ENCODE measurements at regions not wholly inside any gene's neighbourhood (a gene's known extent, or its start where the extent isn't known, plus 50 kb on each side); places are given as distances from the start of the nearest gene placed in this dataset.

DNA sequence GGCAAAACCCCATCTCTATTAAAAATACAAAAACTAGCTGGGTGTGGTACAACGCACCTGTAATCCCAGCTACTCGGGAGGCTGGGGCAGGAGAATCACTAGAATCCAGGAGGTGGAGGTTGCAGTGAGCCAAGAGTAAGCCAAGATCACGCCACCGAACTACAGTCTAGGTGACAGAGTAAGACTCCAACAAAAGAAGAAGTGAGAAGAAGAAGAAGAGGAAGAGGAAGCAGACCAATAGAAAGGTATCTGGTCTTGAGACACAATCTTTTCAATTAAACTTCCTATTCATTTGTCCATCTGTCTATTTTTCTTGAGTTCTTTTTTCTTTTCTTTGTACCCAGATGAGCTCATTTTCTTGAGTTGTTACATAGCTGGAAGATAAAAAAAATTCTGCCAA is 55.7 kb upstream of the ACADM start:
- no peak overlapping the region for H3K4me3 ChIP-seq
- 27 to 100% (median 79%) methylated on average over 2 to 4 of the region's 4 CpGs; no CpG with 5 or more reads in 3 of the 10 experiments for WGBS, 10 experiments
- H3K27ac ChIP-seq: no peak overlapping the region
- in situ Hi-C loops (cut with MboI; ENCODE audit: low pct_unique_long_range_greater_than_20kb in 2 of 9, low sequenced_read_pairs in 9 of 9, unreplicated experiment in 9 of 9): no loop called here
- peaks cover 0 to 10% of the 10 kb centered on the region in 2 donors for H3K4me1 ChIP-seq (replicated peaks in 1 of 2)
- no peak for ATAC-seq (replicated peaks in 6 of 8)

DNA sequence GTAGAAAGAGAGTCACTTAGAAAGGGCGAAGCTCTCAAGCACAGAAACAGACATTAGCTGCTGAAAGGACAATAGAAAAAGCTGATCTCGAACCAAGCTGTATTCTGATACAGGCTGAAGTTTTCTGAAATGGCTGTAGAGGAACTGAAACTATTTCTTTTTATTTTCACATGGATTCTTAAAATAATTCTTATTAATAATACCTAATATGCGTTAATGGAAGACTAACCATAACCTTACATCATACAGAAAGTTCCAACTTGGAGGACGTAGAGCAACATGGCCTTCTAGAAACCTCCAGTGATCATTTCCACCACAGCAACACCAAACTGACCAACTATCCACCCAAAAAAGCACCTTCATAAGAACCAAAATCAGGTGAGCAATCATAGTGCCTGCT is 52.8 kb upstream of the ACADM start:
- in situ Hi-C loops (cut with MboI; ENCODE audit: low pct_unique_long_range_greater_than_20kb in 2 of 9, low sequenced_read_pairs in 9 of 9, unreplicated experiment in 9 of 9): no loop called here
- Histone ChIP-seq H3K4me1 (replicated peaks in 1 of 2) (peaks cover 0 to 19% of the 10 kb centered on the region in 2 donors), H3K4me3 (no peak overlapping the region), H3K27ac (no peak overlapping the region)
- WGBS, 10 experiments: 49 to 100% (median 87%) methylated on average over 1 to 4 of the region's 4 CpGs
- ATAC-seq (replicated peaks in 6 of 8): no peak

DNA sequence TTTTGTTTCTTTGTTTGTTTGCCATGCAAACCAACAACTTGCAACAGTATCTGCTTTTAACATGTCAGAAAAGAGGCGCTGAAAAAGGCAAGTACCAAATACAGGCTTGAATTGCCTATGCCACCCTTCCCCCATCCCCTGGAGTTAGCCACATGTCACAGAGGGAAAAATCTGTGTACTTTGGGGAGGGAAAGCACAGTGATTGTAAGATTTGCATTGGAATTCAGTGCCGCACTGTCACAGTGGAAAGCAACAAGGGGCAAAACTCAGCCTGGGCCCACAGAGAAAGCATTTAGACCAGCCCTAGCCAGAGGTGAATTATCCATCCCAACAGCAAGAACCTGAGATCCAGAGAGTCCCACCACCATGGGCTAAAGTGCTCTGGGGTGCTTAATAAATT is 52.4 kb upstream of the ACADM start:
- in situ Hi-C loops (cut with MboI; ENCODE audit: low pct_unique_long_range_greater_than_20kb in 2 of 9, low sequenced_read_pairs in 9 of 9, unreplicated experiment in 9 of 9): no loop called here
- WGBS, 10 experiments: 77 to 100% (median 86%) methylated on average over 1 to 2 of the region's 2 CpGs; no CpG with 5 or more reads in 5 of the 10 experiments
- no peak overlapping the region for H3K27ac ChIP-seq
- no peak for ATAC-seq (replicated peaks in 6 of 8)
- H3K4me1 ChIP-seq (replicated peaks in 1 of 2): peaks cover 0 to 19% of the 10 kb centered on the region in 2 donors
- no peak overlapping the region for H3K4me3 ChIP-seq

GRCh38 chr1:75672528-75673393 is 51.7 kb upstream of the ACADM start:
- peaks cover 0 to 19% of the 10 kb centered on the region in 2 donors for H3K4me1 ChIP-seq (replicated peaks in 1 of 2)
- no peak overlapping the region for H3K27ac ChIP-seq
- WGBS, 10 experiments: 0 to 100% (median 69%) methylated on average over 1 to 3 of the region's 3 CpGs; no CpG with 5 or more reads in 5 of the 10 experiments
- in situ Hi-C loops (cut with MboI; ENCODE audit: low pct_unique_long_range_greater_than_20kb in 2 of 9, low sequenced_read_pairs in 9 of 9, unreplicated experiment in 9 of 9): no loop called here
- ATAC-seq (replicated peaks in 6 of 8): peak in 7 of 8 experiments; percentile 22 to 96 (median 48)
- H3K4me3 ChIP-seq: no peak overlapping the region

DNA sequence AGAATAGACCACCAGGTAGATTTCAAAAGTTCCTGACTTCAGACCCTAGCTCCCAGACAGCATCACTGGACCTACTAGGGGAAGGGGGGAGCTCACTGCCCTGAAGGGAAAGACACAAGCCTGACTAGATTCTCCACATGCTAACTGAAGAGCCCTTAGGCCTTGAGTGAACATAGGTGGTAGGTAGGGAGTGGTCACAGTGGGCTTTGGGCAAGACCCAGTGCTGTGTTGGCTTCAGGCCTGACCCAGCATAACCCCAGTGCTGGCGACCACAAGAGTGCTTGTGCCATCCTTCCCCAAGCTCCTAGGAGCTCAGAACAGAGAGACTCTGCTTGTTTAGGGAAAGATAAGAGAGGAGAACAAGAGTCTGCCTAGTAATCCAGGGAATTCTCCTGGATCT is 51.1 kb upstream of the ACADM start:
- no peak for ATAC-seq (replicated peaks in 6 of 8)
- 0 to 100% (median 83%) methylated on average over 1 of the region's 1 CpG; no CpG with 5 or more reads in 5 of the 10 experiments for WGBS, 10 experiments
- Histone ChIP-seq H3K27ac (no peak overlapping the region), H3K4me1 (replicated peaks in 1 of 2) (peaks cover 0 to 19% of the 10 kb centered on the region in 2 donors), H3K4me3 (no peak overlapping the region)
- in situ Hi-C loops (cut with MboI; ENCODE audit: low pct_unique_long_range_greater_than_20kb in 2 of 9, low sequenced_read_pairs in 9 of 9, unreplicated experiment in 9 of 9): no loop called here

DNA sequence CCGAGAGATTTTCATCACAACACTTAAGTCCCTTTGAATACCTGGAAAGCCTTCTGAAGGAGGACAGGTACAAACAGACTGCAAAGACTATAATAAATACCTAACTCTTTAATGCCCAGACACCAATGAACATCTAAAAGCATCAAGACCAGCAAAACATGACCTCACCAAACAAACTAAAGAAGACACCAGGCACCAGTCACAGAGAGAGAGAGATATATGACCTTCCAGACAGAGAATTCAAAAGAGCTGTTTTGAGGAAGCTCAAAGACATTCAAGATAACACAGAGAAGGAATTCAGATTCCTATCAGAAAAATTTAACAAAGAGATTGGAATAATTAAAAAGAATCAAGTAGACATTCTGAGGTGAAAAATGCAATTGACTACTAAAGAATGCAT is 50.6 kb upstream of the ACADM start:
- peaks cover 0 to 19% of the 10 kb centered on the region in 2 donors for H3K4me1 ChIP-seq (replicated peaks in 1 of 2)
- in situ Hi-C loops (cut with MboI; ENCODE audit: low pct_unique_long_range_greater_than_20kb in 2 of 9, low sequenced_read_pairs in 9 of 9, unreplicated experiment in 9 of 9): no loop called here
- WGBS, 10 experiments: 90 to 100% (median 100%) methylated on average over 1 of the region's 1 CpG; no CpG with 5 or more reads in 7 of the 10 experiments
- ATAC-seq (replicated peaks in 6 of 8): no peak
- H3K27ac ChIP-seq: no peak overlapping the region
- H3K4me3 ChIP-seq: no peak overlapping the region

Data from motor neuron (in vitro differentiated cells).